Muscle layer of duodenum (tissue), 2 donors: ENCODE measurements at regions not wholly inside any gene's neighbourhood (a gene's known extent, or its start where the extent isn't known, plus 50 kb on each side); places are given as distances from the start of the nearest gene placed in this dataset.
A peak's percentile ranks its signal among the peaks of the same experiment; 100 is the strongest.
"Not testable (repeated sequence)": the region's sequence is repeated elsewhere in the genome, so short reads cannot be mapped to it uniquely, and the experiment has no call there.

ENCODE experiments used
- H3K27ac ChIP-seq: one replicate; pipeline ENCODE4 v1.7.0; 2013; ENCODE audit warnings: mild to moderate bottlenecking, low read length
- H3K27me3 ChIP-seq: one replicate; pipeline ENCODE4 v1.7.0; 2013; ENCODE audit warnings: low read depth, mild to moderate bottlenecking, control low read depth, low read length
- H3K36me3 ChIP-seq, 2 donors: one replicate each; pipeline ENCODE4 v1.7.0; 2013; ENCODE audit warnings: low read length in 2 of 2, control low read depth in 1 of 2, mild to moderate bottlenecking in 1 of 2; ENCODE audit not compliant: insufficient read depth in 2 of 2, control insufficient read depth in 1 of 2
- H3K4me1 ChIP-seq, 2 donors: one replicate each; pipeline ENCODE4 v1.7.0; 2013; ENCODE audit warnings: low read length in 2 of 2, mild to moderate bottlenecking in 2 of 2, control low read depth in 1 of 2, moderate library complexity in 1 of 2; ENCODE audit not compliant: insufficient read depth in 2 of 2, control insufficient read depth in 1 of 2
- H3K4me3 ChIP-seq, 2 donors: one replicate each; pipeline ENCODE4 v1.7.0; 2013; ENCODE audit warnings: low read length in 2 of 2, low read depth in 1 of 2, mild to moderate bottlenecking in 1 of 2
- H3K9me3 ChIP-seq, 2 donors: one replicate each; pipeline ENCODE4 v1.7.0; 2013; ENCODE audit warnings: low read length in 2 of 2, control low read depth in 1 of 2, mild to moderate bottlenecking in 1 of 2; ENCODE audit not compliant: control insufficient read depth in 1 of 2
- donor health status: healthy.

DNA sequence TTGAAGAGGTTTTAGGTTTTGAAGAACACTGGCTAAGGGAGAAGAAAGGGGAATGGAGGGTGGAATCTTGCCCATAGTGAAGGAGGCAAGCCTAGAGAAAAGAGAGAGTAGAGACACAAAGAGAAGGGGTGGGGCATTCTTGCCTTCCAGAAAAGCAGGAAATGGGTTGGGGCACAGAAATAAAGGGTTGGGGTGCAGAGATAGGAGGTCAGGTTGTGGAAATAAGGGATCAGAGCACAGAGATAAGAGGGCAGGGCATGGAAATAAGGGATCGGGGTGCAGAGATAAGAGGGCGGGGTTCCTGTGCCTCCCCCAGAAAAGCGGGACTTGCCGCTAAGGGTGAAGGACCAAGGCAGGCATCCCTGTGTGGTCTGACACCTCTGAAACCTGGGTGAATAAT lies 69.9 kb downstream of the ALG1L2 start:
- H3K4me1 ChIP-seq, H3K27ac ChIP-seq, H3K4me3 ChIP-seq, H3K27me3 ChIP-seq, H3K36me3 ChIP-seq, H3K9me3 ChIP-seq: not testable (repeated sequence)

- H3K27me3 ChIP-seq, H3K4me3 ChIP-seq, H3K9me3 ChIP-seq, H3K4me1 ChIP-seq, H3K36me3 ChIP-seq, H3K27ac ChIP-seq: not testable (repeated sequence)
Observed at GRCh38 chr3:130153247-130153646, 71.6 kb downstream of the ALG1L2 start.

GRCh38 chr3:130155464-130155863 lies 73.8 kb downstream of the ALG1L2 start:
- not testable (repeated sequence) for H3K27me3 ChIP-seq, H3K36me3 ChIP-seq, H3K27ac ChIP-seq, H3K4me3 ChIP-seq, H3K4me1 ChIP-seq, H3K9me3 ChIP-seq

GRCh38 chr3:130166856-130167255 lies 85.2 kb downstream of the ALG1L2 start:
- H3K27me3 ChIP-seq, H3K4me1 ChIP-seq, H3K4me3 ChIP-seq, H3K36me3 ChIP-seq, H3K9me3 ChIP-seq, H3K27ac ChIP-seq: not testable (repeated sequence)

GRCh38 chr3:130175195-130175594 lies 93.6 kb downstream of the ALG1L2 start:
- H3K9me3 ChIP-seq, H3K4me1 ChIP-seq: not testable (repeated sequence)

GRCh38 chr3:130176476-130177256 lies 95.0 kb downstream of the ALG1L2 start:
- not testable (repeated sequence) for H3K27ac ChIP-seq, H3K36me3 ChIP-seq, H3K4me3 ChIP-seq, H3K9me3 ChIP-seq, H3K27me3 ChIP-seq, H3K4me1 ChIP-seq

More at GRCh38 chr3:130175195-130175594, 93.6 kb downstream of the ALG1L2 start:
- not testable (repeated sequence) for H3K27me3 ChIP-seq, H3K4me3 ChIP-seq, H3K27ac ChIP-seq, H3K36me3 ChIP-seq

GRCh38 chr3:130178835-130179234 lies 97.2 kb downstream of the ALG1L2 start:
- not testable (repeated sequence) for H3K27ac ChIP-seq, H3K36me3 ChIP-seq, H3K9me3 ChIP-seq, H3K4me3 ChIP-seq, H3K27me3 ChIP-seq, H3K4me1 ChIP-seq

- not testable (repeated sequence) for H3K9me3 ChIP-seq, H3K27me3 ChIP-seq, H3K27ac ChIP-seq, H3K36me3 ChIP-seq, H3K4me1 ChIP-seq
- peak overlapping the region in 1 of 2 donors; percentile 42 for H3K4me3 ChIP-seq
Observed at GRCh38 chr3:130179353-130179970, 97.8 kb downstream of the ALG1L2 start.

GRCh38 chr3:130182475-130182874 lies 100.8 kb downstream of the ALG1L2 start:
- not testable (repeated sequence) for H3K4me1 ChIP-seq, H3K27me3 ChIP-seq, H3K4me3 ChIP-seq, H3K9me3 ChIP-seq, H3K36me3 ChIP-seq, H3K27ac ChIP-seq

- H3K4me3 ChIP-seq, H3K9me3 ChIP-seq, H3K27ac ChIP-seq, H3K36me3 ChIP-seq, H3K27me3 ChIP-seq, H3K4me1 ChIP-seq: not testable (repeated sequence)
Observed at GRCh38 chr3:130183689-130184088, 102.1 kb downstream of the ALG1L2 start.

- not testable (repeated sequence) for H3K27me3 ChIP-seq, H3K36me3 ChIP-seq, H3K4me3 ChIP-seq, H3K9me3 ChIP-seq, H3K4me1 ChIP-seq, H3K27ac ChIP-seq
Observed at GRCh38 chr3:130184152-130185024, 102.8 kb downstream of the ALG1L2 start.
